ENCODE measurements at regions not wholly inside any gene's neighbourhood (a gene's known extent, or its start where the extent isn't known, plus 50 kb on each side); places are given as distances from the start of the nearest gene placed in this dataset.

DNA sequence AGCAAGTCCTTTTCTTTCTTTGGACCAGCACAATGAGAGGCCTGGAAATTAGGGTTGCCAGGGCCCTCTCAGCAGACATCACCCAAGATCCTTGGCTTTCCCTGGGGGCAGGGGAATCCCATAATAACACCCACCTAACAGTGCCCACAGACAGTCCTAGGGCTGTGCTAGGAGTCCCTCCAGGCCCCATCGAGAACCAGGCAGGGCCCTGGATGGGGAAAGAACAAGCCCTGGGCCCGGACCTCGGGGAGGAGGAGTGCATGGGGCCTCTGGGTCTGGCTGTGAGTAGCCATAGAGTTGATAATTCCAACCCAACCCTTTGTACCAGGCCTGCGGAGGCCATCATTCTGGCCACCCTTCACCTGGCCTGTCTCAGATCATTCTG, 201.2 kb upstream of the ZMIZ1 start (continued):
- TF ChIP-seq TCF7L2 (IDR thresholded peaks at IDR 0.05; ENCODE audit: borderline replicate concordance, extremely low read depth, insufficient read depth, insufficient read length) (no peak), YY1 (IDR thresholded peaks at IDR 0.05; ENCODE audit: extremely low read depth, insufficient replicate concordance, low read depth, low read length) (no peak)

DNA sequence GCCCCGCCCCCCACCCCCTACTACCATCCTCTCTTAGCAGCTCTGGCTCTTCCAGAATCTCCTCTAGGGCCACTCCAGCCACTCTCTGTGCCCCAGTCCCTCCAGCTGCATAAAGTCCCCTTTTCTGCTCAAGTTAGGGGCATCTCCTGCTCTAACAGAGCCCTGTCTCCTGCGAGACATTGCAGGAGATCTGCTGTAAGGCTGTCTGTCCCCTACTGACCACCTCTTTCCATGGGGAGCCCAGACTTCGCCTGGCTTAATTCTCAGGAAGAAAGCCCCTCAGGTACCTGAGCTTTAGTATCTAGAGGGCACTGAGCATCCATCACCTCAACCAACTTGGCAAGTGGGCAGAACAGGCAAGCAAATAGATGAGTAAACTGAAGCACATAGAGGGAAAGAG, 200.7 kb upstream of the ZMIZ1 start:
- CTCF ChIA-PET: no interaction called here
- no peaks in the 10 kb centered on the region for H3K79me2 ChIP-seq (ENCODE audit: insufficient read depth, low read length)
- no peaks in the 10 kb centered on the region for H3K27me3 ChIP-seq (ENCODE audit: insufficient read depth, low read length)
- H3K4me1 ChIP-seq (ENCODE audit: control insufficient read depth in 1 of 2, insufficient read depth in 2 of 2, low read length in 2 of 2): no peaks in the 10 kb centered on the region
- BruUV-seq (replicated peaks): no TSS peak
- DNase-seq (ENCODE audit: low read depth, low spot score) (no peak), ATAC-seq (no peak)
- H3K27ac ChIP-seq (ENCODE audit: low read depth, low read length): no peak overlapping the region
- no peaks in the 10 kb centered on the region for H4K20me1 ChIP-seq (ENCODE audit: insufficient read depth)
- H3K4me2 ChIP-seq (ENCODE audit: low read length): no peak overlapping the region
- H3K9ac ChIP-seq (ENCODE audit: low read length): no peak overlapping the region
- H3K9me3 ChIP-seq (ENCODE audit: control insufficient read depth in 1 of 2, insufficient read depth in 1 of 2, low read depth in 1 of 2, low read length in 2 of 2): no peaks in the 10 kb centered on the region
- H2AFZ ChIP-seq (ENCODE audit: low read depth, low read length, poor library complexity, severe bottlenecking): no peak overlapping the region
- no peak overlapping the region for H3K4me3 ChIP-seq (replicated peaks in 1 of 2; ENCODE audit: low read depth in 1 of 2, low read length in 2 of 2)
- no peaks in the 10 kb centered on the region for H3K9me2 ChIP-seq (ENCODE audit: insufficient read depth)
- RAD21 ChIA-PET (ENCODE audit: low non-redundant PET in 1 of 2, low total read pairs in 2 of 2, uncharacterized antibody in 2 of 2, unreplicated experiment in 2 of 2): no interaction called here
- H3K36me3 ChIP-seq (ENCODE audit: control insufficient read depth in 1 of 2, insufficient read depth in 2 of 2, low read length in 2 of 2): no peaks in the 10 kb centered on the region
- intact Hi-C loops (cut with micrococcal nuclease): no loop called here
- POLR2A ChIA-PET: no interaction called here
- TF ChIP-seq CTCF (IDR thresholded peaks at IDR 0.05 in 2 of 3, conservative IDR thresholded peaks at IDR 0.05 in 1 of 3; ENCODE audit: borderline replicate concordance in 1 of 3, insufficient read depth in 1 of 3, low read depth in 2 of 3, low read length in 2 of 3): no peak
- TF ChIP-seq ZNF274 (IDR thresholded peaks at IDR 0.05; ENCODE audit: low read depth, low read length): no peak
- TF ChIP-seq ZBTB33 (IDR thresholded peaks at IDR 0.05; ENCODE audit: extremely low read depth, insufficient replicate concordance, low read length): no peak
- TF ChIP-seq, protein P1, sequence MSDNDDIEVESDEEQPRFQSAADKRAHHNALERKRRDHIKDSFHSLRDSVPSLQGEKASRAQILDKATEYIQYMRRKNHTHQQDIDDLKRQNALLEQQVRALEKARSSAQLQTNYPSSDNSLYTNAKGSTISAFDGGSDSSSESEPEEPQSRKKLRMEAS (IDR thresholded peaks at IDR 0.05): no peak
- no peak for TF ChIP-seq EZH2 (IDR thresholded peaks at IDR 0.05)
- TF ChIP-seq, protein P2, sequence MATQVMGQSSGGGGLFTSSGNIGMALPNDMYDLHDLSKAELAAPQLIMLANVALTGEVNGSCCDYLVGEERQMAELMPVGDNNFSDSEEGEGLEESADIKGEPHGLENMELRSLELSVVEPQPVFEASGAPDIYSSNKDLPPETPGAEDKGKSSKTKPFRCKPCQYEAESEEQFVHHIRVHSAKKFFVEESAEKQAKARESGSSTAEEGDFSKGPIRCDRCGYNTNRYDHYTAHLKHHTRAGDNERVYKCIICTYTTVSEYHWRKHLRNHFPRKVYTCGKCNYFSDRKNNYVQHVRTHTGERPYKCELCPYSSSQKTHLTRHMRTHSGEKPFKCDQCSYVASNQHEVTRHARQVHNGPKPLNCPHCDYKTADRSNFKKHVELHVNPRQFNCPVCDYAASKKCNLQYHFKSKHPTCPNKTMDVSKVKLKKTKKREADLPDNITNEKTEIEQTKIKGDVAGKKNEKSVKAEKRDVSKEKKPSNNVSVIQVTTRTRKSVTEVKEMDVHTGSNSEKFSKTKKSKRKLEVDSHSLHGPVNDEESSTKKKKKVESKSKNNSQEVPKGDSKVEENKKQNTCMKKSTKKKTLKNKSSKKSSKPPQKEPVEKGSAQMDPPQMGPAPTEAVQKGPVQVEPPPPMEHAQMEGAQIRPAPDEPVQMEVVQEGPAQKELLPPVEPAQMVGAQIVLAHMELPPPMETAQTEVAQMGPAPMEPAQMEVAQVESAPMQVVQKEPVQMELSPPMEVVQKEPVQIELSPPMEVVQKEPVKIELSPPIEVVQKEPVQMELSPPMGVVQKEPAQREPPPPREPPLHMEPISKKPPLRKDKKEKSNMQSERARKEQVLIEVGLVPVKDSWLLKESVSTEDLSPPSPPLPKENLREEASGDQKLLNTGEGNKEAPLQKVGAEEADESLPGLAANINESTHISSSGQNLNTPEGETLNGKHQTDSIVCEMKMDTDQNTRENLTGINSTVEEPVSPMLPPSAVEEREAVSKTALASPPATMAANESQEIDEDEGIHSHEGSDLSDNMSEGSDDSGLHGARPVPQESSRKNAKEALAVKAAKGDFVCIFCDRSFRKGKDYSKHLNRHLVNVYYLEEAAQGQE (IDR thresholded peaks at IDR 0.05; ENCODE audit: low read depth): no peak
- TF ChIP-seq, protein P3, sequence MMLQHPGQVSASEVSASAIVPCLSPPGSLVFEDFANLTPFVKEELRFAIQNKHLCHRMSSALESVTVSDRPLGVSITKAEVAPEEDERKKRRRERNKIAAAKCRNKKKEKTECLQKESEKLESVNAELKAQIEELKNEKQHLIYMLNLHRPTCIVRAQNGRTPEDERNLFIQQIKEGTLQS (IDR thresholded peaks at IDR 0.05): no peak
- no peak for TF ChIP-seq SRF (IDR thresholded peaks at IDR 0.05; ENCODE audit: low read depth)
- TF ChIP-seq CEBPB (IDR thresholded peaks at IDR 0.05; ENCODE audit: low read depth): no peak
- TF ChIP-seq YY1 (IDR thresholded peaks at IDR 0.05; ENCODE audit: extremely low read depth, insufficient replicate concordance, low read depth, low read length): no peak
- TF ChIP-seq RAD21 (IDR thresholded peaks at IDR 0.05; ENCODE audit: low read depth): no peak
- TF ChIP-seq EGR1 (IDR thresholded peaks at IDR 0.05; ENCODE audit: low read depth): no peak
- no peak for TF ChIP-seq CBX3 (IDR thresholded peaks at IDR 0.05; ENCODE audit: low read depth)
- TF ChIP-seq ELF1 (IDR thresholded peaks at IDR 0.05; ENCODE audit: borderline replicate concordance, low read depth): no peak
- no peak for TF ChIP-seq EZH2phosphoT487 (IDR thresholded peaks at IDR 0.05; ENCODE audit: borderline replicate concordance)
- TF ChIP-seq POLR2A (IDR thresholded peaks at IDR 0.05; ENCODE audit: borderline replicate concordance, extremely low read depth, insufficient read depth, insufficient read length): no peak
- no peak for TF ChIP-seq JUND (IDR thresholded peaks at IDR 0.05)
- no peak for TF ChIP-seq ZFX (IDR thresholded peaks at IDR 0.05)
- TF ChIP-seq SIN3A (IDR thresholded peaks at IDR 0.05; ENCODE audit: low read depth): no peak

All from HCT116 (cell line).